NCI-H1436 (cell line): ENCODE measurements at regions not wholly inside any gene's neighbourhood (a gene's known extent, or its start where the extent isn't known, plus 50 kb on each side); places are given as distances from the start of the nearest gene placed in this dataset.

ENCODE experiments used
- DNase-seq: peaks from one replicate; lab custom pipeline; 2025; lab: John Stamatoyannopoulos, UW

GRCh38 chr16:55225972-55226542 lies 97.9 kb upstream of the IRX6 start:
- DNase-seq, result no peak

- no peak for DNase-seq
Observed at GRCh38 chr16:55232822-55233221, 91.2 kb upstream of the IRX6 start.

GRCh38 chr16:55233464-55233863 lies 90.5 kb upstream of the IRX6 start:
- DNase-seq, result no peak

- DNase-seq, result no peak
Observed at GRCh38 chr16:55236655-55237054, 87.3 kb upstream of the IRX6 start.

- DNase-seq, result no peak
Observed at GRCh38 chr16:55239723-55240122, 84.3 kb upstream of the IRX6 start.

GRCh38 chr16:55240888-55241287 lies 83.1 kb upstream of the IRX6 start:
- DNase-seq, result no peak

- no peak for DNase-seq
Observed at GRCh38 chr16:55242667-55243066, 81.3 kb upstream of the IRX6 start.

- DNase-seq, result no peak
Observed at GRCh38 chr16:55248058-55248457, 75.9 kb upstream of the IRX6 start.

- DNase-seq, result no peak
Observed at GRCh38 chr16:55248494-55248893, 75.5 kb upstream of the IRX6 start.

GRCh38 chr16:55249361-55249760 lies 74.6 kb upstream of the IRX6 start:
- no peak for DNase-seq

- no peak for DNase-seq
Observed at GRCh38 chr16:55249936-55250335, 74.1 kb upstream of the IRX6 start.

- DNase-seq, result no peak
Observed at GRCh38 chr16:55250701-55251100, 73.3 kb upstream of the IRX6 start.

GRCh38 chr16:55251151-55251550 lies 72.9 kb upstream of the IRX6 start:
- no peak for DNase-seq

- no peak for DNase-seq
Observed at GRCh38 chr16:55252577-55252976, 71.4 kb upstream of the IRX6 start.

GRCh38 chr16:55253987-55254386 lies 70.0 kb upstream of the IRX6 start:
- no peak for DNase-seq

GRCh38 chr16:55255733-55256282 lies 68.2 kb upstream of the IRX6 start:
- DNase-seq, result no peak

GRCh38 chr16:55256412-55257016 lies 67.5 kb upstream of the IRX6 start:
- DNase-seq, result no peak

GRCh38 chr16:55257966-55258613 lies 65.9 kb upstream of the IRX6 start:
- no peak for DNase-seq

GRCh38 chr16:55261301-55261700 lies 62.7 kb upstream of the IRX6 start:
- DNase-seq, result no peak

- no peak for DNase-seq
Observed at GRCh38 chr16:55263271-55264250, 60.4 kb upstream of the IRX6 start.

- DNase-seq, result no peak
Observed at GRCh38 chr16:55264949-55265348, 59.1 kb upstream of the IRX6 start.

- no peak for DNase-seq
Observed at GRCh38 chr16:55265926-55266325, 58.1 kb upstream of the IRX6 start.
